ENCODE measurements at regions not wholly inside any gene's neighbourhood (a gene's known extent, or its start where the extent isn't known, plus 50 kb on each side); places are given as distances from the start of the nearest gene placed in this dataset.
"Not testable (repeated sequence)": the region's sequence is repeated elsewhere in the genome, so short reads cannot be mapped to it uniquely, and the experiment has no call there.

- DNase-seq: no peak
Observed at GRCh38 chr2:51791496-51791895, 759.6 kb upstream of the NRXN1 start.

- no peak for DNase-seq
Observed at GRCh38 chr2:51790854-51791253, 758.9 kb upstream of the NRXN1 start.

- no peak for DNase-seq
Observed at GRCh38 chr2:51789918-51790317, 758.0 kb upstream of the NRXN1 start.

- no peak for DNase-seq
Observed at GRCh38 chr2:51782921-51783765, 751.2 kb upstream of the NRXN1 start.

GRCh38 chr2:51781691-51782090 lies 749.8 kb upstream of the NRXN1 start:
- DNase-seq: no peak

- no peak for DNase-seq
Observed at GRCh38 chr2:51780353-51780752, 748.4 kb upstream of the NRXN1 start.

GRCh38 chr2:51779723-51780122 lies 747.8 kb upstream of the NRXN1 start:
- DNase-seq: not testable (repeated sequence)

GRCh38 chr2:51778806-51779205 lies 746.9 kb upstream of the NRXN1 start:
- DNase-seq: no peak

GRCh38 chr2:51774606-51775005 lies 742.7 kb upstream of the NRXN1 start:
- not testable (repeated sequence) for DNase-seq

GRCh38 chr2:51760441-51760840 lies 728.5 kb upstream of the NRXN1 start:
- DNase-seq: no peak

GRCh38 chr2:51758081-51758480 lies 726.1 kb upstream of the NRXN1 start:
- no peak for DNase-seq

GRCh38 chr2:51734115-51734514 lies 702.2 kb upstream of the NRXN1 start:
- no peak for DNase-seq

- no peak for DNase-seq
Observed at GRCh38 chr2:51723691-51724090, 691.8 kb upstream of the NRXN1 start.

- DNase-seq: no peak
Observed at GRCh38 chr2:51722311-51722710, 690.4 kb upstream of the NRXN1 start.

GRCh38 chr2:51720826-51721225 lies 688.9 kb upstream of the NRXN1 start:
- DNase-seq: no peak

- no peak for DNase-seq
Observed at GRCh38 chr2:51718881-51719280, 686.9 kb upstream of the NRXN1 start.

GRCh38 chr2:51717312-51717711 lies 685.4 kb upstream of the NRXN1 start:
- DNase-seq: no peak

- DNase-seq: no peak
Observed at GRCh38 chr2:51711766-51712165, 679.8 kb upstream of the NRXN1 start.

- no peak for DNase-seq
Observed at GRCh38 chr2:51710222-51710621, 678.3 kb upstream of the NRXN1 start.

- DNase-seq: no peak
Observed at GRCh38 chr2:51707625-51708024, 675.7 kb upstream of the NRXN1 start.

GRCh38 chr2:51706220-51706619 lies 674.3 kb upstream of the NRXN1 start:
- DNase-seq: no peak

- no peak for DNase-seq
Observed at GRCh38 chr2:51705417-51705816, 673.5 kb upstream of the NRXN1 start.

GRCh38 chr2:51698021-51698420 lies 666.1 kb upstream of the NRXN1 start:
- DNase-seq: no peak

GRCh38 chr2:51697095-51697494 lies 665.2 kb upstream of the NRXN1 start:
- no peak for DNase-seq

GRCh38 chr2:51695531-51695930 lies 663.6 kb upstream of the NRXN1 start:
- DNase-seq: no peak
